ENCODE measurements at regions not wholly inside any gene's neighbourhood (a gene's known extent, or its start where the extent isn't known, plus 50 kb on each side); places are given as distances from the start of the nearest gene placed in this dataset.
"Not testable (repeated sequence)": the region's sequence is repeated elsewhere in the genome, so short reads cannot be mapped to it uniquely, and the experiment has no call there.

GRCh38 chr10:29712108-29712507, 77.3 kb upstream of the SVIL start:
- no peak for DNase-seq

- no peak for DNase-seq
Observed at GRCh38 chr10:29710128-29710527, 75.4 kb upstream of the SVIL start.

- no peak for DNase-seq
Observed at GRCh38 chr10:29709484-29710002, 74.8 kb upstream of the SVIL start.

- DNase-seq = no peak
Observed at GRCh38 chr10:29703271-29703670, 68.5 kb upstream of the SVIL start.

GRCh38 chr10:29702273-29703164, 67.7 kb upstream of the SVIL start:
- DNase-seq = no peak

GRCh38 chr10:29701306-29701705, 66.5 kb upstream of the SVIL start:
- no peak for DNase-seq

GRCh38 chr10:29699621-29700020, 64.8 kb upstream of the SVIL start:
- no peak for DNase-seq

GRCh38 chr10:29698773-29699490, 64.2 kb upstream of the SVIL start:
- no peak for DNase-seq

GRCh38 chr10:29696581-29696980, 61.8 kb upstream of the SVIL start:
- not testable (repeated sequence) for DNase-seq

GRCh38 chr10:29694121-29694520, 59.4 kb upstream of the SVIL start:
- no peak for DNase-seq

GRCh38 chr10:29692121-29692539, 57.4 kb upstream of the SVIL start:
- DNase-seq = no peak

- no peak for DNase-seq
Observed at GRCh38 chr10:29691564-29692072, 56.8 kb upstream of the SVIL start.

- no peak for DNase-seq
Observed at GRCh38 chr10:29689001-29689400, 54.2 kb upstream of the SVIL start.

GRCh38 chr10:29688230-29688661, 53.5 kb upstream of the SVIL start:
- DNase-seq = no peak

GRCh38 chr10:29687421-29688164, 52.8 kb upstream of the SVIL start:
- no peak for DNase-seq

GRCh38 chr10:29685506-29685905, 50.7 kb upstream of the SVIL start:
- DNase-seq = no peak

All from activated CD8-positive, alpha-beta memory T cell treated with anti-CD3 and anti-CD28 coated beads, Interleukin-2, amount 50 U/mL, for 48 hours (primary cell).